Spleen (tissue), 11 donors: ENCODE measurements at regions not wholly inside any gene's neighbourhood (a gene's known extent, or its start where the extent isn't known, plus 50 kb on each side); places are given as distances from the start of the nearest gene placed in this dataset.

ENCODE experiments used
- DNase-seq: peaks from one replicate; pipeline ENCODE4 v3.0.0-alpha.2; 2020
- H3K27ac ChIP-seq, 8 donors: fragments of 200-600 bp; sonication (generic) in 7 of 8; 1 replicate in 4 of 8; 2 replicates in 4 of 8; pipeline versions ENCODE4 v1.5.0 to v1.8.0; 2016 to 2021; ENCODE audit warnings: inconsistent platforms in 4 of 8, mild to moderate bottlenecking in 4 of 8, moderate library complexity in 1 of 8
- H3K27me3 ChIP-seq, 7 donors: fragments of 200-600 bp; sonication (generic) in 6 of 7; replicated peaks in 1 of 7; 1 replicate in 4 of 7; 2 replicates in 3 of 7; pipeline versions ENCODE4 v1.5.0 to v1.8.0; 2016 to 2021; ENCODE audit warnings: inconsistent platforms in 3 of 7, mild to moderate bottlenecking in 1 of 7
- H3K36me3 ChIP-seq, 6 donors: fragments of 200-600 bp; sonication (generic) in 5 of 6; 1 replicate in 4 of 6; 2 replicates in 2 of 6; pipeline versions ENCODE4 v1.5.0 to v1.8.0; 2016 to 2021; ENCODE audit warnings: inconsistent platforms in 2 of 6
- H3K4me1 ChIP-seq, 6 donors: fragments of 200-600 bp; sonication (generic) in 5 of 6; 1 replicate in 3 of 6; 2 replicates in 3 of 6; pipeline versions ENCODE4 v1.5.0 to v1.8.0; 2016 to 2021; ENCODE audit warnings: inconsistent platforms in 3 of 6
- H3K4me3 ChIP-seq, 8 donors: fragments of 200-600 bp; sonication (generic) in 7 of 8; 1 replicate in 4 of 8; 2 replicates in 4 of 8; pipeline versions ENCODE4 v1.5.0 to v1.8.0; 2016 to 2021; ENCODE audit warnings: inconsistent platforms in 4 of 8, mild to moderate bottlenecking in 4 of 8, moderate library complexity in 2 of 8
- H3K9me3 ChIP-seq, 8 donors: fragments of 200-600 bp; sonication (generic) in 7 of 8; 1 replicate in 4 of 8; 2 replicates in 4 of 8; pipeline versions ENCODE4 v1.5.0 to v1.8.0; 2016 to 2021; ENCODE audit warnings: inconsistent platforms in 4 of 8
- POLR2A ChIP-seq, 3 donors: fragments of 450-650 bp; IDR thresholded peaks; one replicate each; pipeline ENCODE4 v1.5.1; 2017; ENCODE audit warnings: antibody characterized with exemption in 3 of 3, mild to moderate bottlenecking in 1 of 3
- POLR2AphosphoS5 ChIP-seq, 3 donors: sonication (generic); formaldehyde crosslinking; IDR thresholded peaks; one replicate each; pipeline ENCODE4 v1.5.1; 2017; ENCODE audit warnings: antibody characterized with exemption in 3 of 3
- WGBS, 5 donors: extraction: QIAGEN DNeasy Blood & Tissue Kit in 3 of 5; methylation state at CpG; one replicate each; pipeline versions ENCODE4 v1.1.5 to v1.1.7; 2013 to 2018; 5-methylcytosine and 5-hydroxymethylcytosine counted together
- intact Hi-C: fragments of 100-400 bp; cut with DNase I; formaldehyde crosslinking; loops from one replicate; pipeline ENCODE4 v1.15.0; 2023; ENCODE audit warnings: low total_unique reads
- TF ChIP-seq, protein P1 (sequence below), 11 experiments: fragments of 200-600 bp in 7 of 11; fragments of 450-650 bp in 4 of 11; sonication (generic) in 4 of 11; IDR thresholded peaks in 8 of 11; conservative IDR thresholded peaks in 3 of 11; 1 replicate in 7 of 11; 2 replicates in 4 of 11; pipeline versions ENCODE4 v1.4.0 to v1.8.0; 2016 to 2021; ENCODE audit warnings: antibody characterized with exemption in 11 of 11, inconsistent platforms in 4 of 11, mild to moderate bottlenecking in 1 of 11
- donor health status: healthy with polysubstance abuse.
- donor health status: DM: no; HTN: no; CAD: no; lungs with moderate emphysema.
- donor health status: DM: no; HTN: no; CAD: no.
- donor health status: Bipolar disorder and iron deficiency.
- donor health status: healthy.
- donor health status: DM: no; HTN: no; CAD: no.
- donor health status: DM: yes; HTN: yes; CAD: no.

DNA sequence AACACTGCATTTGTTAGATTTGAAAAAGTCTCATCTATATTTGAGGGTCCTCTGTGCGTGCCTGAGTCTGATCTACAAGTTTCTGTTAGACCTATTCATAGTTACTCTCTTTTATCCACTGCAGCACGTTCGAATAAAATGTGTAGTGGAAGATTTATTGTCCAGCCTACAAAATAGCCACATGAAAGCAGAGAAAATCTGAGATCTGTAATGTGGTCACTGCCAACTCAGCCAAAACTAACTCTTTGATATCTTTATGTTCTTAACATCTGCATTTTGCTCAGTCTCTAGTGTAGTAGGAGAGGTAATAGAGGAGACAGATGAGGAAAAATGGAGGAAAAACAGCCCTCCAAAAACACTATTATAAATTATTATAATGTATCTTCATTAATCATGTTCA lies 354.0 kb downstream of the NPR3 start:
- WGBS, 5 donors, result 74 to 77% (median 77%) methylated on average over 3 of the region's 3 CpGs
- Histone ChIP-seq H3K27me3 (no peaks in the 10 kb centered on the region), H3K4me1 (no peaks in the 10 kb centered on the region), H3K27ac (no peak overlapping the region), H3K9me3 (no peaks in the 10 kb centered on the region), H3K4me3 (no peak overlapping the region), H3K36me3 (no peaks in the 10 kb centered on the region)
- TF ChIP-seq POLR2AphosphoS5 (IDR thresholded peaks at IDR 0.05), result no peak
- TF ChIP-seq, protein P1, sequence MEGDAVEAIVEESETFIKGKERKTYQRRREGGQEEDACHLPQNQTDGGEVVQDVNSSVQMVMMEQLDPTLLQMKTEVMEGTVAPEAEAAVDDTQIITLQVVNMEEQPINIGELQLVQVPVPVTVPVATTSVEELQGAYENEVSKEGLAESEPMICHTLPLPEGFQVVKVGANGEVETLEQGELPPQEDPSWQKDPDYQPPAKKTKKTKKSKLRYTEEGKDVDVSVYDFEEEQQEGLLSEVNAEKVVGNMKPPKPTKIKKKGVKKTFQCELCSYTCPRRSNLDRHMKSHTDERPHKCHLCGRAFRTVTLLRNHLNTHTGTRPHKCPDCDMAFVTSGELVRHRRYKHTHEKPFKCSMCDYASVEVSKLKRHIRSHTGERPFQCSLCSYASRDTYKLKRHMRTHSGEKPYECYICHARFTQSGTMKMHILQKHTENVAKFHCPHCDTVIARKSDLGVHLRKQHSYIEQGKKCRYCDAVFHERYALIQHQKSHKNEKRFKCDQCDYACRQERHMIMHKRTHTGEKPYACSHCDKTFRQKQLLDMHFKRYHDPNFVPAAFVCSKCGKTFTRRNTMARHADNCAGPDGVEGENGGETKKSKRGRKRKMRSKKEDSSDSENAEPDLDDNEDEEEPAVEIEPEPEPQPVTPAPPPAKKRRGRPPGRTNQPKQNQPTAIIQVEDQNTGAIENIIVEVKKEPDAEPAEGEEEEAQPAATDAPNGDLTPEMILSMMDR (IDR thresholded peaks at IDR 0.05 in 8 of 11, conservative IDR thresholded peaks at IDR 0.05 in 3 of 11), result no peak
- TF ChIP-seq POLR2A (IDR thresholded peaks at IDR 0.05), result no peak
- no peak for DNase-seq
- intact Hi-C loops, result no loop called here

GRCh38 chr5:33067291-33067690 lies 356.2 kb downstream of the NPR3 start:
- Histone ChIP-seq H3K4me1 (no peaks in the 10 kb centered on the region), H3K4me3 (no peak overlapping the region), H3K9me3 (no peaks in the 10 kb centered on the region), H3K27me3 (no peaks in the 10 kb centered on the region), H3K27ac (no peak overlapping the region), H3K36me3 (no peaks in the 10 kb centered on the region)
- no peak for DNase-seq
- 20 to 37% (median 23%) methylated on average over 2 of the region's 2 CpGs for WGBS, 5 donors
- intact Hi-C loops, result no loop called here
- TF ChIP-seq, protein P1 (IDR thresholded peaks at IDR 0.05 in 8 of 11, conservative IDR thresholded peaks at IDR 0.05 in 3 of 11), result no peak
- TF ChIP-seq POLR2AphosphoS5 (IDR thresholded peaks at IDR 0.05) (no peak), POLR2A (IDR thresholded peaks at IDR 0.05) (no peak)

GRCh38 chr5:33068786-33069185 lies 357.7 kb downstream of the NPR3 start:
- no peak for DNase-seq
- no peak overlapping the region for H3K27ac ChIP-seq

DNA sequence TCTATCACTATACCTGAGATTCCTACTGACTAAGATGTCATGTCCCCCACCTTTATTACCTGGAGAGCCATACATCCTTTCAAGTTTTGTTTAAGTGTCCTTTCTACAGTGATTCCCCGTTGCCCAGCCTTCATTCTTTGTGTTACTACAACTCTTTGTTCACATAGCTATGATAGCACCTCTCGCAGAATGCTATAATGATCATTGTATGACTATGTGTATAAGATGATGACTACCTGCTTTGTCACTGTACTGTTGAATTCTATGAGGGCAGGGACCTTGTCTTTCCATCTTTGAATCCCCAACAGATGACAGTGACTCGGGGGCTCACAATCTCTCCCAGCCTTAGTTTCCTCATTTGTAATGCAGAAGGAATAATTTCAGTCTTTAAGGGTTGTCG lies 361.2 kb downstream of the NPR3 start:
- DNase-seq, result no peak
- no peaks in the 10 kb centered on the region for H3K4me1 ChIP-seq
- no peak overlapping the region for H3K4me3 ChIP-seq
- H3K27ac ChIP-seq, result no peak overlapping the region
- no peaks in the 10 kb centered on the region for H3K36me3 ChIP-seq
- TF ChIP-seq, protein P1 (IDR thresholded peaks at IDR 0.05 in 8 of 11, conservative IDR thresholded peaks at IDR 0.05 in 3 of 11), result no peak
- no peak for TF ChIP-seq POLR2A (IDR thresholded peaks at IDR 0.05)
- TF ChIP-seq POLR2AphosphoS5 (IDR thresholded peaks at IDR 0.05), result no peak
- intact Hi-C loops, result no loop called here
- 78 to 89% (median 83%) methylated on average over 4 of the region's 4 CpGs for WGBS, 5 donors
- H3K27me3 ChIP-seq, result no peaks in the 10 kb centered on the region
- H3K9me3 ChIP-seq, result peaks cover 0 to 7% (median 2%) of the 10 kb centered on the region in 8 donors

More at GRCh38 chr5:33068786-33069185, 357.7 kb downstream of the NPR3 start:
- no peaks in the 10 kb centered on the region for H3K4me1 ChIP-seq
- WGBS, 5 donors, result 80 to 97% (median 92%) methylated on average over 1 of the region's 1 CpG
- TF ChIP-seq, protein P1 (IDR thresholded peaks at IDR 0.05 in 8 of 11, conservative IDR thresholded peaks at IDR 0.05 in 3 of 11), result no peak
- no peak for TF ChIP-seq POLR2A (IDR thresholded peaks at IDR 0.05)
- no peak for TF ChIP-seq POLR2AphosphoS5 (IDR thresholded peaks at IDR 0.05)
- H3K27me3 ChIP-seq, result no peaks in the 10 kb centered on the region
- no peak overlapping the region for H3K4me3 ChIP-seq
- intact Hi-C loops, result no loop called here
- H3K36me3 ChIP-seq, result no peaks in the 10 kb centered on the region
- no peaks in the 10 kb centered on the region for H3K9me3 ChIP-seq
